Neural cell (in vitro differentiated cells): ENCODE measurements at regions not wholly inside any gene's neighbourhood (a gene's known extent, or its start where the extent isn't known, plus 50 kb on each side); places are given as distances from the start of the nearest gene placed in this dataset.

Source experiments
- H2AFZ ChIP-seq: fragments of 200-600, 300-800 bp; sonication (generic), shearing (Covaris generic); 2 replicates; pipeline ENCODE4 v1.6.0; 2014; ENCODE audit warnings: low read depth, mild to moderate bottlenecking, antibody characterized with exemption, low read length, moderate library complexity
- H3F3A ChIP-seq: fragments of 200-600 bp; shearing (Covaris generic); 2 replicates; pipeline ENCODE4 v1.6.1; 2016; ENCODE audit warnings: mild to moderate bottlenecking, moderate library complexity, mixed read lengths, antibody characterized with exemption, low read length; ENCODE audit not compliant: insufficient read depth, poor library complexity, severe bottlenecking
- H3K27ac ChIP-seq: fragments of 200-600, 300-800 bp; sonication (generic), shearing (Covaris generic); 2 replicates; pipeline ENCODE4 v1.5.1; 2014; ENCODE audit warnings: mild to moderate bottlenecking, low read length, moderate library complexity
- H3K27me3 ChIP-seq: fragments of 300-800, 200-600 bp; sonication (generic), shearing (Covaris generic); 2 replicates; pipeline ENCODE4 v1.6.0; 2014; ENCODE audit warnings: mild to moderate bottlenecking, low read depth, low read length, moderate library complexity; ENCODE audit not compliant: insufficient read depth
- H3K36me3 ChIP-seq: fragments of 300-800, 200-600 bp; sonication (generic), shearing (Covaris generic); 2 replicates; pipeline ENCODE4 v1.5.1; 2014; ENCODE audit warnings: mild to moderate bottlenecking, antibody characterized with exemption, low read length, moderate library complexity; ENCODE audit not compliant: insufficient read depth
- H3K4me2 ChIP-seq: fragments of 300-800, 200-600 bp; sonication (generic), shearing (Covaris generic); 2 replicates; pipeline ENCODE4 v1.6.0; 2014; ENCODE audit warnings: mild to moderate bottlenecking, low read length
- H3K4me3 ChIP-seq: fragments of 300-800, 200-600 bp; sonication (generic), shearing (Covaris generic); 2 replicates; pipeline ENCODE4 v1.5.1; 2014; ENCODE audit warnings: mild to moderate bottlenecking, low read length, moderate library complexity
- H3K79me2 ChIP-seq: fragments of 200-600 bp; shearing (Covaris generic); replicated peaks from 2 replicates; pipeline ENCODE4 v1.6.0; 2014; ENCODE audit warnings: mild to moderate bottlenecking, low read length, moderate library complexity; ENCODE audit not compliant: insufficient read depth
- H3K9ac ChIP-seq: fragments of 300-800, 200-600 bp; sonication (generic), shearing (Covaris generic); 2 replicates; pipeline ENCODE4 v1.6.1; 2016; ENCODE audit warnings: mild to moderate bottlenecking, low read length, mixed read lengths
- H3K9me2 ChIP-seq: fragments of 200-600 bp; shearing (Covaris generic); 2 replicates; pipeline ENCODE4 v1.6.1; 2016; ENCODE audit warnings: mild to moderate bottlenecking, low read length, mixed read lengths; ENCODE audit not compliant: insufficient read depth
- H3K9me3 ChIP-seq: fragments of 200-600, 300-800 bp; sonication (generic), shearing (Covaris generic); 2 replicates; pipeline ENCODE4 v1.6.1; 2016; ENCODE audit warnings: mild to moderate bottlenecking, mixed run types, low read length, moderate library complexity, mixed read lengths
- H4K20me1 ChIP-seq: fragments of 200-600 bp; shearing (Covaris generic); 2 replicates; pipeline ENCODE4 v1.6.1; 2016; ENCODE audit warnings: mild to moderate bottlenecking, mixed run types; ENCODE audit not compliant: insufficient read depth
- CTCF ChIP-seq: fragments of 450-650 bp; IDR thresholded peaks from 2 replicates; pipeline ENCODE4 v1.5.1; 2014; ENCODE audit warnings: antibody characterized with exemption, mild to moderate bottlenecking, moderate library complexity; ENCODE audit not compliant: poor library complexity, severe bottlenecking
- EP300 ChIP-seq: fragments of 450-650 bp; conservative IDR thresholded peaks from 2 replicates; pipeline ENCODE4 v1.6.1; 2014; ENCODE audit warnings: antibody characterized with exemption, mild to moderate bottlenecking, moderate library complexity; ENCODE audit not compliant: poor library complexity, severe bottlenecking
- EZH2 ChIP-seq: fragments of 200-600, 300-800 bp; shearing (Covaris generic), sonication (generic); IDR thresholded peaks from 2 replicates; pipeline ENCODE4 v1.6.1; 2014; ENCODE audit warnings: antibody characterized with exemption, low read length, borderline replicate concordance, mild to moderate bottlenecking; ENCODE audit not compliant: insufficient read depth, poor library complexity, severe bottlenecking
- MXI1 ChIP-seq: fragments of 450-650 bp; conservative IDR thresholded peaks from 2 replicates; pipeline ENCODE4 v1.6.1; 2014; ENCODE audit warnings: antibody characterized with exemption, mild to moderate bottlenecking; ENCODE audit not compliant: poor library complexity, severe bottlenecking
- POLR2AphosphoS5 ChIP-seq: IDR thresholded peaks from 2 replicates; pipeline ENCODE4 v1.6.1; 2012
- RAD21 ChIP-seq: fragments of 450-650 bp; conservative IDR thresholded peaks from 2 replicates; pipeline ENCODE4 v1.6.1; 2014; ENCODE audit warnings: antibody characterized with exemption, mild to moderate bottlenecking, moderate library complexity
- REST ChIP-seq: IDR thresholded peaks from 2 replicates; pipeline ENCODE4 v1.6.1; 2012; ENCODE audit warnings: borderline replicate concordance
- TAF1 ChIP-seq: IDR thresholded peaks from 2 replicates; pipeline ENCODE4 v1.6.1; 2012; ENCODE audit warnings: low read depth

GRCh38 chr10:130935897-130936550 lies 375.5 kb downstream of the TCERG1L start:
- Histone ChIP-seq H3K27me3 (no peaks in the 10 kb centered on the region), H3K27ac (no peak overlapping the region), H3K79me2 (no peaks in the 10 kb centered on the region), H4K20me1 (no peaks in the 10 kb centered on the region), H3K9me2 (no peaks in the 10 kb centered on the region), H3K4me2 (no peak overlapping the region), H3K36me3 (no peaks in the 10 kb centered on the region), H2AFZ (no peak overlapping the region), H3K9ac (no peak overlapping the region), H3F3A (no peaks in the 10 kb centered on the region), H3K9me3 (no peaks in the 10 kb centered on the region), H3K4me3 (no peak overlapping the region)
- TF ChIP-seq REST, result no peak
- TF ChIP-seq POLR2AphosphoS5, result no peak
- TF ChIP-seq CTCF, result no peak
- TF ChIP-seq MXI1, result no peak
- TF ChIP-seq EZH2, result no peak
- no peak for TF ChIP-seq RAD21

DNA sequence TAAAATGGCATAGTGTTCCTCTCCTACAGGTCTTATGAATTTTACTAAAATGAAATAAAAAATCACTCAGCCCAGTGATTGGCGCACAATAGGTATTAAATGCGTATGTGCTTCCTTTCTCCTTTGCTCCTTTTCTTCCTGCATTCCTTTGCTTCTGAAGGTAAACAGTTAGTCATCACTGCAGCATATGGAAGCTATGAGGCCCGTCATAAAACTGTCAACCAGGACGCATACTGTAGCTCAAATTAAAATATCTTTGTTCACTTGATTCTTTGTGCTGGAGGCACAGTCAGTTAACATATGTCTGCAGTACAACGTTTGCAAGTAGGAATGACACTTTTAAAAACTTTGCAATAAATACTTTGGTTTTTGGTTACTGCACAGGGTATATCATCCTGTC lies 374.7 kb downstream of the TCERG1L start:
- Histone ChIP-seq H3K9me2 (no peaks in the 10 kb centered on the region), H3K4me2 (no peak overlapping the region), H4K20me1 (no peaks in the 10 kb centered on the region), H3K27me3 (no peaks in the 10 kb centered on the region), H3K9me3 (no peaks in the 10 kb centered on the region), H3K27ac (no peak overlapping the region), H3K36me3 (no peaks in the 10 kb centered on the region), H3K4me3 (no peak overlapping the region), H3K79me2 (no peaks in the 10 kb centered on the region), H3K9ac (no peak overlapping the region), H2AFZ (no peak overlapping the region), H3F3A (no peaks in the 10 kb centered on the region)
- TF ChIP-seq TAF1 (no peak), CTCF (no peak), EP300 (no peak), REST (no peak)
